NCI-H1048 (cell line): ENCODE measurements at regions not wholly inside any gene's neighbourhood (a gene's known extent, or its start where the extent isn't known, plus 50 kb on each side); places are given as distances from the start of the nearest gene placed in this dataset.

Experiments
- DNase-seq: peaks from one replicate; lab custom pipeline; 2025; lab: John Stamatoyannopoulos, UW

DNA sequence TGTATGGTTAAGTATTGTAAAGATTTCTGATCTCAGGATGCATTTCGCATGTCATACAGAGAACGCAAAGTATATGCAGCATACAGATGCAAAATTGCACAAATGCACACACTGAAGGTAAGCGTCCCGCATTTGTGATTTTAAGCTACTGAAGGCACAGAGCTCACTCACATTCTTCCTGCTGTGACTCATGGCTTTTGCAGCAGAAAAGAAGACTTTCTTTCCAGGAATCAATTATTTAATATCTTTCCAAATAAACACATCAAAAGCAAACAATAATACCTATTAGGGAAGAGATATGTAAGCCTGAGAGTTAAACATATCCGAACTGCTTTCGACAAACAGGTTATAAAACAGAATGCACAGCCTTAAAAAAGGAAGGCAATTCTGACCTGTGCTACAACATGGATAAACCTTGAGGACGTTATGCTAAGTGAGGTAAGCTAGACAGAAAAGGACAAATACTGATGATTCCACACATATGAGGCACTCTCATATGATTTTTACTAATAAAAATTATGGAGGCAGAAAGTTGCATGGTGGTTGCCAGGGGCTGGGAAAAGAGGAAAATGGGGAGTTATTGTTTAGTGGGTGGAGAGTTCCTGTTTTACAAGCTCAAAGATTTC is 109.0 kb downstream of the TFAP2A start:
- DNase-seq, result no peak

DNA sequence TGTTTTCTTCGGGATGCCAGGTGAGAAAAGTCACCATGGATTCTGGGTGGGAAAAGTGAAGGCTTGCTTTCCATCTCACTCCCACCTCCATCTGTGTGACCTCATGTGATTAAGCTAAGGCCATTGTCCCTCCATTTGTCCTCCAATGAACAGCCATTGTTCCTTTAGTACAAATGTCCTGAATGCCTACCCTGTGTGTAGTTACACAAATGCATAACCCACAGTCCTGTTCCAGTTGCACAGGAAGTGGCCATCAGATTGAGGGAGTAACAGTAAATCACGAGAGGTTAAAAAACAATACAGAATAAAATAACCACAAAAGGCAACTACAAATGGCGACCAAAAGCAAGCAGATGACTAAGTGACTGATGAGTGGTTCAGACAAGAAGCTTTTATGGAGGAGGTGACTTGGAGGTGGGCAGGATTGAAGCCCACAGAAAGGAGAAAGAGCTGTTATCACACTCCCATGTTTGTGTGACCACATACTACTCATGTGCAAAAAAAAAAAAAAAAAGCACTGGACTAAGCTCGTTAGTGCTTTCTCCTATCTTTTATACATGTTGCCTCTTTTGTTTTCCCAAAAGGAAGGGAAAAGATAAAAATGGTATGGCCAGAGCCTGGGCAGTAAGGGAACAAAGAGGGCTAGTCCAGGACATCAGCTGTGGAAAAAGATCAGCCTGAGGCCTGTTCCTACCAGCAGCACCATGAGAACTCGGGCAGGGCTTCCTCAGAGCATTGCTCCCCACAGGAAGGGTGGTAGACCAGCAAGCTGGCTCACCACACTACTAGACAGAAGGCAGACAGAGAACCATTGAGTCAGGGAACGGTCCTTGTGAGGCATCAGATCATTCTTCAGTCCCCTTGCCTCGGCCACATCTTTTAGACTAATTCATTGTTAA is 111.0 kb downstream of the TFAP2A start:
- no peak for DNase-seq

DNA sequence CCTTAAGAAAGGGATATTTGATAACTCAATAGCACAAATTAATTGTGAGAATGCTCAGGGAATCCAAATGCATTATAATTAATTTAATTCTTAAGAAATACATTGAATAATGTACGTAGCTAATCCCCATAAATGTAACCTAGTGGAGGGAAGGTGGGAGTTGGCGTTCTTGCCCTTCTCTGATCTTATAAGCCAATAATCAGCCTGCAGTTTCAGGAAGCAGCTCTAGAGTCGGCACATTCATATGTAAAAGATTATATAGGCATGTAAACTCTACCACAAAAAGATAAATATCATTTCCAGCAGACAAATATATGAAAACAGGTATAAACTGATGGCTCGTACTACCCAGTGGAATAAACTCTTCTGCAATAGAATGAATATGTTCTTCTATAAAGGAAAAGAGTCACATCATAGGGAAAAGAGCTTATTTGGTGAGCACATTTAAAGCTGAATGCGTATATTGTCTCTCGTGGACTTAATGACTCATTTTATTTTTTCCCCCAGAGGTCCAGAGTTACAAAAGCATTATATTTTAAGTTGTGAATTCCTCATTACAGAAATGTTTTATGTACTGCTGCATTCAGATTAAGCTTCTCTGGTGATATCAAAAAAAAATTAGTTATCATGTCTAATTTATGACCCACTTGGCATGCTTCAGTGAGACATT is 112.2 kb downstream of the TFAP2A start:
- DNase-seq, result no peak

DNA sequence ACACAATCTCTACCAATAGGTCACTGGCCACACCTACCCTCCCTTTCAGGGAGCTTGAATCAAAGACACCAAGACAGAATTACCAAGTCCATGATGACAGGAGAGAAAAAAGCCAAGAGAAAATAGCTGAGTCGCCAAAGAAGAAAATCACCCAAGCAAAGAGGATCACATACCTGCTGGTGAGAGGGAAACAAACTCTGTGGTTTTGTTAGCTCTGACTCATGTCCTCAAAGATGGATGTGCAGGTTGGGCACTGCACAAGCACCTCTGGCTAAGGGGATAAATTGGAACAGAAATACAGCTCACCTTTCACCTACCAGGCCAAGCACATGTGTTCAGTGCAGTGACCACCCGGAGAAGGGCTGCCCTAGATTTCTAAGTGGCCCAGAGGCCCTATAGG is 114.8 kb downstream of the TFAP2A start:
- DNase-seq, result no peak

DNA sequence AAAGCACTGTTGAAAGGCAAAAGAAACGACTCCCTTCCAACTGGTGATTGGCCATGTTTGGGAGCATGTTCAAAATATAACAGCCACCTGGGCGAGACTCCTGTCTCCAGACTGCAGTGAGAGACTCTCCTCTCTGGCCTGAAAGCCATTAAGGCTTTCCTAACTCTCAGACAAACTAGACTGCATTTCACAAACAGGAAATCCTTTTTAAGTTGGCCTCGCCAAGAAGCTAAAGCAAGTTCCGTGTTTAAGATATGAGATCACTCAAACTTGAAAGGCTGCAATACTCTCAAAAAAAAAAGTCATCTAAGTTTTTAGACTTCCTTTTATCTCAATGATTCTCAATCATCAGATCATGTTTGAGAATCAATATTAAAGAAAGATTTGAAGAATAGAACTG is 117.0 kb downstream of the TFAP2A start:
- DNase-seq, result no peak

DNA sequence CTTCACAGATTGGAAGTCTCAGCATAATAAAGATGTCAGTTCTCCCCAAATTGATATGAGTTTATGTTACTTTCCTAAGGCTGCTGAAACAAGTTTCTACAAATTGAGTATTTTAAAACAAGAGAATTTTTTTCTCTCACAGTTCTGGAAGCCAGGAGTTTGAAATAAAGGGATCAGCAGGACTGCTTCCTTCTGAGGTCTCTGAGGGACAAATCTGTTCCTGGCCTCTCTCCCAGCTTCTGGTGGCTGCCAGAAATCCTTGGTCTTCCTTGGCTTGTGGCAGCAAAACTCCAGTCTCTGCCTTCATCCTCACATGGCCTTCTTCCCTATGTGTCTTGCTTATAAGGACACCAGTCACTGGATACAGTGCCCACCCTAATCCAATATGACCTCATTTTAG is 136.1 kb downstream of the TFAP2A start:
- no peak for DNase-seq

DNA sequence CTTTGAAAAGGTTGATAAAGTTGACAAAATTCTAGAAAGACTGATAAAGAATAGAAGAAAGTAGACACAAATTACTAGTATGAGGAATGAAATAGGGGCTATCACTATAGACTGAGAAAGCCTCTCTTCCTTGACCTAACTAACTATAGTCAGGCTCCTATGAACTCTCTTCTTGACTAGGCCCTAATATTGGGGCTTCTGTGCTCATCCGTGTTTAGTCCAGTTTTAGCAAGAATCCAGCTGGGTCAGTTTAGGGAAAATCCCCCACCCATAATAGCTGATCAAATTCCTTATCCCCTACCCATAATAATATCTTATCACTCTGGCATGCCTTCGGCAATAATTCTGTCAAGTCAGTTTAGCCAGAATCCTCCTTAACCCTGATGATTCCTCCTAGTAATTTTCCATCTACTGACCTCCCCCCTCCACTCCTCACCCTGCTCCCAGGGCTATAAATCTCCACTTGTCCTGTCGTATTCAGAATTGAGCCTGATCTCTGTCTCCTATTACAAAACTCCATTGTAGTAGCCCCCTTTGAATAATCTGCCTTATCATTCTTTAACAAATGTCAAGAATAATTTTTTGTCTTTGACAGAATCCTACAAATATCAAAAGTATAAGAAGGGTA is 138.1 kb downstream of the TFAP2A start:
- no peak for DNase-seq

DNA sequence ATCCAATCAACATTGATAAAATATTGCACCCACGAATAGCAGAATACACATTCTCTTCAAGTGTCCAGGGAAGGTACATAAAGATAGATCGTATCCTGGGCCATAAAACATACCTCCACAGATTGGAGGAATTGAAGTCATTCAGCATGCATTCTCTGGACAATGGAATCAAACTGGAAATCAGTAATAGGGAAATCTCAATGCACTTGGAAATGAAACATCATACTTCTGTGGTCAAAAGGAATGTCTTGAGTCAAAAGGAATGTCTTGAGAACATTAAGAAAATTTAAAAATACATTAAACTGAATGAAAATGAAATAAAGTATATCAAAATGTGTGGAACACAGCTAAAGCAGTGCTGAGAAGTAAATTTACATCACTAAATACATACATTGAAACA is 138.8 kb downstream of the TFAP2A start:
- no peak for DNase-seq

DNA sequence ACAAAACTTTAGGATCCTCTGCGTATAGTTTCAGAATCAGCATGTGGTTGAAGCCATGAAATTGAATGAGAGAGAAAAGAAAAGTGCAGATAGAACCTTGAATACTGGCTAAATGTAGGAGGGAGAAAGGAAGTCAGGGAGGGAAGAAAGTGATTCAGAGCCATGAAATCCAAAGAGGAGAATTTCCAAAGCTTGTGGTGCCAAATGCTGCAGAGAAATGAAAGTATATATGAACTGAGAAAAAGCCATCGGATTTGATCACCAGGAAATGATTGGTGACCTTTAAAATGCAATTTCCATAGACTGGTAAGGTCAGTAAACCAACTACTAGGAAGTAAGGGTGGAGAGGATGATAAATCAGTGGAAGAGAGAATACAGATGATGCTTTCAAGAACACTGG is 142.3 kb downstream of the TFAP2A start:
- no peak for DNase-seq

DNA sequence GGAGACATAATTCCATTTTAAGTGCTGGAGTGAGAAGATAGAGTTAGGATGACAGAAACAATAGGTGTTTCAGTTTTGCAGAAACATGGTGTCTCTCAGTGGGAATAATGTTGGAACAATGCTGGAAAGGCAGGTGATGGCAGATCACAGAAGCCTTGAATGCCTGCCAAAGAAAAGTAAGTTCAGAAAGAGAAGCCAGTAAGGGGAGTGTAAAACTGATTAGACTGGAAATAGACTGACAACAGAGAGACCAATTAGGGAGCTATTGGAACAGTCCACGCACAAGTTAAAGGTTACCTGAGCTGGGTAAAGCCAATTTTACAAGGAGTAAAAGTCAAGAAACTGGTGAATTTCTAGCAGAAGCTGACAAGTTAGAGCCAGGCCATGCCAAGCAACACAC is 142.9 kb downstream of the TFAP2A start:
- DNase-seq, result no peak

DNA sequence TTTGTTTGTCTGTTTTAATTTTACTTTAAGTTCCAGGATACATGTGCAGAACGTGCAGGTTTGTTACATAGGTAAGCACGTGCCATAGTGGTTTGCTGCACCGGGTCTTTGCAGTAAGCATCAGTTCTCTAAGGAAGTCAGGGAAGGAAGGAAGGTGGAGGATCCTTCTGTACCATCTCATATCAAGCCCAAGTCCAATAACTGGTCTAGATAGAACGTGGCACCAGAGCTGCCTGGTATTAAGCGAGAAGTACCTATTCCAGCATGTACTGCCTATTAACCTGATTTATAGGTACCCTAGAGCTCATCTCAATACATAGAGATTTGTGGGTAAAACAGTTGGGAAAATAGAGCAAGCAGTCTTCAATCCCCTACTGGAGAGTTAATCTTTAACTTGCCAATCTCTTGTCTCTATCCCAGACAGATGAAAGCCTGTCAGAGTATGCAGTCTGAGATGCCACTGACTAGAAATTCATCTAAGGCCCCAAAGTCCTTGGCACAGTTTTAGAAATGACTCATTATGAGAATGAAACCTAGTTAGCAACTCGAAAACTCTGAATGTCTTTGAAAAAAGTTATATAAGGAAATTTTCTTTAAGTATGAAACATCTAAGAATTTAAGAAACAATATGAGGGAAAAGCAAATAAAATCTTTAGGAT is 144.9 kb downstream of the TFAP2A start:
- no peak for DNase-seq

DNA sequence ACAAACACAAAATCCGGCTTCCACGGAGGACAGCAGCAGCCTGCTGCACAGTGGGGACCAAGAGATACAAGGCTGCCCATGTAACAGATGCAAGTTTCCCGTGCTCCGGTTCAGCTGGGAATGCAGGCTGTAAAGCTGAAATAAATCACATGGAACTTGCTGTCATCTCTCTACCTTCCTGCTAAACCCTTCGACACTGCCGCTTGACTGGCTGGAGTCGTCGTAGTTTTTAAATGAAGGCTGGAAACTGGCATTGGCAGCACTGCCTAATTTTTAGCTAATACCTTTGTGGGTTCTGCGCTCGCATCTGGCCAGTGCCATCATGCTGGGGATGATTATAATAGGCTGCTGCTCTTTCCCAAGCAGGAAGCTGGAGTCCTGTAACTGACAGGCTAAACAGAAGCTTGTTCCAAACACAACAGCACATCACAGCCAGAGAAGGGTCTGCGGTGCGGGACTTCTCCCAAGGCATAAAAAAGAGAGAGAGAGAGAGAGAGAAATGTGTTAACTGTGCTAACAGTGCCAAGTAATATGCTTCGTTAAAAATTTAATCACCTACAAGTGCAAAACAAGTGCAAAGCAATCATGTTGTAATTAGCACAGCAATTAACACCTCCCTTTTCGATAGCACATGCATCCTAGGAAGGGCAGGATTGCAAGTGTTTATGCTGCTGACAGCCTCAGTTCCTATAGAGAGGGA is 146.1 kb downstream of the TFAP2A start:
- DNase-seq, result no peak

DNA sequence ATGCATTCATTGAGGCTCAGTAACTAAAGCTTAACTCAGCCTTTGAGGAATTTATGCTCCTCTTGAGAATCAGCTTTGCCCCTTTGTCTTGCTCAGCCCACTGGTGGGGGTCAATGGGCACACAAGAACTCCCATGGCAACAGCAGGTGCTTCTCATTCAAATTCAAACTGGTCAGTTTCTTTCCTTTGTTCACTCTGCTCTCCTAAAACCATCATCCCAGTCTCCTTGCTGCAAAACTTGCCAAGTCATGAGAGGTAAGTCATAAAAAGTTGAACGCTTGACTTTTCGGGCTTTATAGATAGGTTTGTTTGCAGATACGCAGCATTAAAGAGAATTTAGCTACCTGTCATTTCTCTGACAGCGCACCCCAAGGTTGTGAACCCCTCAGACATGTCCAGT is 146.8 kb downstream of the TFAP2A start:
- DNase-seq, result no peak

DNA sequence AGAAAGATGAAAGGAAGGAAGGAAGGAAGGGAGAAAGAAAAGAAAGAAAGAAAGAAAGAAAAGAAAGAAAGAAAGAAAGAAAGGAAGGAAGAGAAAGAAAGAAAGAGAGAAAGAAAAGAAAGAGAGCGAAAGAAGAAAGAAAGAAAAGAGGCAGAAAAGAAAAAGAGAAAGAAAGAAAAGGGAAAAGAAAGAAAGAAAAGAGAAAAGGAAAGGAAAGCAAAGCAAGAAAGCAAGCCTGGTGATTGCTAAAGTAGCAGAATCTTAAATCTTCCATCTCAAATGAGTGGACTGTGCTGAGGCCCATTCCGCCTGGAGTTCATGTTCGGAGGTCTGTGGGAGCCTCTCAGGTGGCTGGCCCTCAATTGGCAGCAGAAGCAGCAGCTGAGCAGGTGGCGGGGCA is 148.4 kb downstream of the TFAP2A start:
- DNase-seq, result no peak

DNA sequence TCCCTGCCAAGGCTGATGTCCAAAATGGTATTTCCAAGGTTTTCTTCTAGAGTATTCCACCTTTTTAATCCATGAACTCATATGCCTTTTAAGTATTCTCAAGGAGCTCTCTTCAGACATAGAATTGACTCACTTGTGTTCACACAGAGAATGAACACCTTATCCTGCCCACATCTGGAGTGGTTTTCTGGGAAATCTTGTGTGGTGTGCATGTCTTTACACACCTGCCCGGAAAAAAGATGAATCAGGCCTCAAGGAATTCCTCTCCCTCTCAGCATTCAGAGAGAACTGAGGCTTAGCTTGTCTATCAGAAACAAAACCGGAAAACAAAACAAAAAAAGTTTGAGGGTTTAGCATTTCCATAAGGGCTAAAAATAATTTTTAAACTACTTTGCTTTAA is 148.8 kb downstream of the TFAP2A start:
- no peak for DNase-seq

DNA sequence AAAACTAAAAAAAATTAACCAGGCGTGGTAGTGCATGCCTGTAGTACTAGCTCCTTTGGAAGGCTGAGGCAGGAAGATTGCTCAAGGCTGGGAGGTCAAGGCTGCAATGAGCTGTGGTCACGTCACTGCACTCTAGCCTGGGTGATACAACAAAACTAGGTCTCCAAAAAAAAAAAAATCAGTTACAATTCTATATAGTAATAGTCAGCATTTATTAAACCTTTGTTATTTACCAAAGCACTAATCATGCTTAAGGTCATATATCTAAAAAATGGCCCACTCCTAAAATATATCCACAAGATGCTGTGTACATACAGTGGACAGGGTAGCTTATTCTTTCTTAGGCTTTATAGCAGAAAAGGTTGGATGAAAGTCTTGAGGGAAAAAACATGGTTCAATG is 152.4 kb downstream of the TFAP2A start:
- DNase-seq, result no peak

DNA sequence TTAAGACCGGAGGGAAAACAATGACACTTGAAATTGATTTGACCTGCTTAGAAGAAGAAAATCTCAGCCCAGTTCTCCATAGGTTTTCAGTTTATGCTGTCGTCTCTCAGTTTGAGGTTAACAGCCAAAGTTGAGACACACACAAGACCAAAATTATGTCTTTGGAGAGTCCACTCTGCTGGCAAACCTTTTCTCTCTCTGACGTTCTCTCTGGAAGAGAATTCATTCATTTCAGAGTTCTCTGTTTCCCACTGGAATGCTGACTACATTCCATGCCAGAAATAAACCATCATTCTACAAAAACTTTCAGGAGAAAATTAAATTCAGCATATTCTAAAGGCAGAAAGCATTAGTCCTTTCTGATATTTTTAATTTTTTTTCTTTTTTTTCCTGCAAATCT is 155.2 kb downstream of the TFAP2A start:
- no peak for DNase-seq

DNA sequence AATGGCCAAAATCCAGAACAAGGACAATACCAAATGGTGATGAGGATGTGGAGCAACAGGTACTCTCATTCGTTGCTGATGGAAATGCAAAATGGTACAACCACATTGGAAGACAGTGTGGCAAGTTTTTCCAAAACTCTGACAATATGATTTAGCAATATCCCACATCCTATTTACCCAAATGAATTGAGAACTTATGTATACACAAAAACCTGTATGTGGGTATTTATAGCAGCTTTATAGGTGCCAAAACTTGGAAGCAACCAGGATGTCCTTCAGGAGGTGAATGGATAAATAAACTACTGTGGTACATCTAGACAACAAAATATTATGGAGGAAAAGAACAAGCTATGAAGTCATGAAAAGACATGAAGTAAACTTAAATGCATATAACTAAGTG is 156.5 kb downstream of the TFAP2A start:
- no peak for DNase-seq

DNA sequence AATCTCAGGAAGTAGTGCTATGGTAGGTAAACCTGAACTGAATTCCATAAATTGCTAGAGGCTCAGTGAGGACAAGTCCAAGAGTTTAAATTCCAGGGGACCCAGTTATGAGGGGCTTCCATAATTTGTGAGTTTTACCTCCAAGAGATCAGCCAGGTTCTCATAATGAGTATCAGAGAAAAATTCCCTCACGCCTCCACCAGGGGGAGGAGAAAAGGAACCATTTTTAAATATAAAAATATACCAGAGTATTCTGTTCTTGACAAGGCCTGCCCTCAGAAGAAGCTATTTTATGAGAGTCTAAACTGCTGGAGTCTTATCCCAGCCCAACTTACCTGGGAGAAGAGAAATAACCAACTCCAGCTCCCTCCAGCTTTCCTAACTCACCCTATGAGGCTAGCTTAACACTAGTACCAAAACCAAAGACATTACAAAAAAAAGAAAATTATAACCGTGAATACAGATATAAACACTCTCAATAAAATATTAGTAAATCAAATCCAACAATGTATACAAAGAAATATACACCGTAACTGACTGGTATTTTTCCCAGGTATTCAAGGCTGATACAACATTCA is 158.7 kb downstream of the TFAP2A start:
- DNase-seq, result no peak

DNA sequence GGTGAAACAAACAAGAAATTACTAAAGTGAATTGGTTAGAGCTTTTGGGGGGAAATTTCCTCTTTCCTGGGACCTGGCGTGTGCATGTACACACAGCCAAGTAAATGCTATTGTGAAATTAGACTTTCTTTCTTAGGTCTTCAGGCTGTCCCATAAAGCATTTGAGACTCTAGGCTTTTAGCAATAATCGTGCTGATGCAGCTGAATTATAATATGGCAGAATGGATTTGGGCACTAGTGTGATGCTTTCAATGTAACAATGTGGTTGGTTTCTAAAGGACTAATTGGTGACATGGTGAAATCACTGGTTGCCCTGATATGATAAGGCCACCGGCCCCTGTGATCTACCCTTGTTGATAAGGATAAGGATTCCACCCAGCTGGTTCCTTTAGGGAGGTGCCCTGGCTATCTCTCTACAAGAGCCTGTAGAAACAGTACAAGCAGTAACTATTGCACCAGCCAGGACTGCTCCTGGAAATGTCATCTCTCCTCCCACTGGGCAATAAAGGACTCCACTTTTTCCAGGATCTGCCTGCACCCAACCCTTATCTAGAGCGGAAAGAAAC is 164.1 kb downstream of the TFAP2A start:
- no peak for DNase-seq

DNA sequence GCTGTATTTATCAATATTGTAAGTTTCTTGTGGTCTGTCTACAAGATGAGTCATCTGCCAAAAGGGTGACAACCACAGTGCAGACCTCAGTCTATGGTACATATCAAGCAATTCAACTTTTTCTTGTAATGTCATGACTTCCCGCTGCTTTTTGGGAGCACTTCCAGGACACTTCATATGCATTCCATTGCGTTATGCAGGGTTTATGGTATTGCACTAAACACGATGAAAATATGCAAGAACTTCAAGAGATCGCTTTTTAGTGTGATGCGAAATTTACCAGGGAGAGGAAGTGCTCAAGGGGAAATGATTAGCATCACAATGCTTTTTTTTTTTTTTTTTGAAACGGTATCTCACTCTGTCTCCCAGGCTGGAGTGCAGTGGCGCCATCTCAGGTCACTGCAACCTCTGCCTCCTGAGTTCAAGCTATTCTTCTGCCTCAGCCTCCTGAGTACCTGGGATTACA is 166.5 kb downstream of the TFAP2A start:
- DNase-seq, result no peak
